GM12873 (cell line): ENCODE measurements at regions not wholly inside any gene's neighbourhood (a gene's known extent, or its start where the extent isn't known, plus 50 kb on each side); places are given as distances from the start of the nearest gene placed in this dataset.

Experiments used
- CTCF ChIP-seq: IDR thresholded peaks from 2 replicates; pipeline ENCODE4 v1.5.1; 2012; ENCODE audit warnings: low read depth, mild to moderate bottlenecking, moderate library complexity, low read length, control low read depth; ENCODE audit not compliant: insufficient read depth; ENCODE audit errors: missing control alignments

- TF ChIP-seq CTCF = no peak
Observed at GRCh38 chr4:180512801-180513475, 1730.3 kb upstream of the TENM3 start.

GRCh38 chr4:180518906-180519305, 1724.3 kb upstream of the TENM3 start:
- TF ChIP-seq CTCF = no peak

DNA sequence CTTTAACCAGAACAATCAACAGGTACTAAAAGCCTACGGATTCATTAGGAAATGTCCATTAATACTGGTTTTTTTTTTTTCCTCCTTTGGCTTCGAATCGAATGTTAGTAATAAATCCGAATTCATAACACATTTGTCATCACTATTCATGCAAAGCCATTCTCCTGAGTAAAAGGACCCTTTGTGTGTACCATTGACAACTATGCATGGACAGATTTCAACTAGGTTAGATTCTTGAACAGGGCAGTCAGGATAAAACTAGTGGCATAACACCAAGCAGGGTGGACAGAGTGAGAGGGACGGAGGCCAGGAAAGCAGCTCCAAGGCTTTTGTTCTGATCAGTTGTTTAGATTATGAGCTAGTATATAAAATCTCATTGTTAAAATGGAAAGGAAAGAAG, 1722.0 kb upstream of the TENM3 start:
- no peak for TF ChIP-seq CTCF

DNA sequence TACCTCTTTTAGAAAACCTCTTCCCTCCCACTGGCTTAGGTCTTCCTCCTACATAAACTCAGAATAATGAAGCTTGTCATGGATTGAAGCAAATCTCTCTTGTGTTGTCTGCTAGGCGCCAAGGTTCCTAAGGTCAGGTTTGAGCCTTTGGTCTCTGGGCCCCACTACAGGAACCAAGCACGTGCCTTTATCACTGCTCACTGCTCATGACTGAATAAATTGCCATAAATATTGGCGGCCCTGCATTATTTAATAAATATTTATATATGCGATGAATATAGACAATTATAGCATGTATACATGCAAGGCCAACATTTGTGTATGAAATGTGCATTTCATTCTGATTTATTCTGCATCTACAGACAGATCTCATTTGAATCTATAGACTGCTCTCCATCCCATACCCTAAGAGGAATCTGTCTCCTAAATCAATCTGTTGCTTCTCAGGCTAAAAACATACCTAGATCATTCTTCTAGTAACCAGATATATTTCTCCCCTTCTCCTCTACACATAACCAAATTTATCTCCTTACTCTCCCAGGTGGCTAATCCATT, 1717.6 kb upstream of the TENM3 start:
- TF ChIP-seq CTCF = no peak

GRCh38 chr4:180528003-180528402, 1715.2 kb upstream of the TENM3 start:
- TF ChIP-seq CTCF = no peak

DNA sequence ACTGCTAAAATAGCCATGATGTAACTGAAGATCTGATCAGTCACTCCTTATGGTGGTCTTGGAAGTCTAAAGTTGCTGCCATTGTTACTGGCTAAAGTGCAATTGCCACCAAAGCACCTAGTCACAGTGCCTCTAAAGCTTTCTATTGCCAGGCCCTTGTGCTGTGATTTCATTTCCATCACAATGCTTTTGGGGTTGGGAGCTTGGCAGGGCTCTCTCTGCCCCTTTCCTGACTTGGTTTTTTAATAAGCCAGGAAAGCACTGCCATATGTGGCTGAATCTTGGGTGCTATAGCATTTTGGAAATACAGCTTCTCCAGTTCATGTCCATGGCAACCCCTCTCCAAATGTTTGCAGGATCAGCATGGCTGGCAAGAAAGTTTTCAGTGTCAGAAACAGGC, 1712.4 kb upstream of the TENM3 start:
- TF ChIP-seq CTCF = no peak

GRCh38 chr4:180532691-180533090, 1710.5 kb upstream of the TENM3 start:
- TF ChIP-seq CTCF = no peak
